GM10248 (cell line): ENCODE measurements at regions not wholly inside any gene's neighbourhood (a gene's known extent, or its start where the extent isn't known, plus 50 kb on each side); places are given as distances from the start of the nearest gene placed in this dataset.
A peak's percentile ranks its signal among the peaks of the same experiment; 100 is the strongest.

ENCODE experiments used
- CTCF ChIA-PET: fragments of 300-600 bp; sonication (Branson Sonifier 250); formaldehyde crosslinking; extraction: SDS; loops from one replicate; lab custom pipeline; 2021; ENCODE audit warnings: antibody characterized with exemption; lab: Yijun Ruan, JAX
- POLR2A ChIA-PET: fragments of 350-650 bp; sonication (Branson Sonifier 250); formaldehyde crosslinking; extraction: SDS; loops from one replicate; lab custom pipeline; 2020; ENCODE audit warnings: antibody characterized with exemption; lab: Yijun Ruan, JAX
- DNase-seq: peaks from one replicate; pipeline ENCODE4 v3.0.0; 2012; ENCODE audit errors: extremely low spot score
- CTCF ChIP-seq: IDR thresholded peaks from 2 replicates; pipeline ENCODE4 v1.5.1; 2012; ENCODE audit warnings: mild to moderate bottlenecking, low read depth; ENCODE audit errors: extremely low read depth, missing control alignments, control extremely low read depth

GRCh38 chrX:43553257-43553656, 102.8 kb upstream of the MAOA start:
- CTCF ChIA-PET: no interaction called here
- POLR2A ChIA-PET: no interaction called here
- DNase-seq: no peak
- TF ChIP-seq CTCF: no peak

DNA sequence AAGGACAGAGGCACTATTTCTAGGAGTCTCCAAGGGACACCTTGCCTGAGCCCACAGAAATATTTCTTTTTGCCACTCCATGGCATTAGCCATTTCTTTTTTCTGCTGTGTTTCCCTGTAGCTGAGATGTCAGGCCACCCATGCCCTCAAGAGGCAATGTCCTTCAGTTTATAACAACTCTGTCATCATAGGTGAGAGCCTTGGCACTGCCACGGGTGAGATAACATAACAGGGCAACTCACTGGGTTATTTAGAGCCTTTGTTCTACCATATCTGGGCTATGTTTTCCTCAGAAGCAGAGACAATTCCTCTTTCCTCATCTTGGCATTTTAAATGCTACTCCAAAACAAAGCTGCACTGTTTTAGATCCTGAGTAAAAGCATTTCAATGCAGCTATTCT, 99.9 kb upstream of the MAOA start:
- POLR2A ChIA-PET: no interaction called here
- no peak for DNase-seq
- CTCF ChIA-PET: interaction anchor here (1.3 to 2.0 kb wide), 2 partner anchors 9 to 207 kb away, joined by 5 to 7 read pairs; no protein-coding TSS in a partner anchor
- no peak for TF ChIP-seq CTCF

DNA sequence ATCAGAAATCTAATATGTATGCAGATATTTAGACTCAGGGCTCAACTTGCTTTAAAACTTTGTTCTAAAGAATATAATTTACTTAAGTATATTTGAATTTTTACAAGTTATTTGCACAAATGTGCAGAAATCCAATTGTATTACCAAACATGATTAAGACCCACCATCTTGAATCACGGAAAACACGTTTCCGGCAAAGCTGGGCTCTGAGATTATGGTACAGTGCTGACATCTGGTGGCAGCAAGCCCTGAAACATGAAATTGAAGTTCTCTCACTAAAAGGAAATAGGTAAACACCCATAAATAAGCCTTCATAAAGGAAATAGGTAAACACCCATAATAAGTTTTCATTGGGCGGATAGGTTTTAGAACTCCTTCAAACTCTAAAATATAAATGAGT, 98.3 kb upstream of the MAOA start:
- DNase-seq: peak; percentile 38
- ChIA-PET POLR2A (no interaction called here), CTCF (interaction anchor here (0.7 to 2.0 kb wide), 6 partner anchors 209 to 1777 kb away, joined by 3 to 9 read pairs (median 4); no protein-coding TSS in a partner anchor)
- peak; percentile 46 for TF ChIP-seq CTCF

GRCh38 chrX:43559644-43560043, 96.5 kb upstream of the MAOA start:
- DNase-seq: no peak

DNA sequence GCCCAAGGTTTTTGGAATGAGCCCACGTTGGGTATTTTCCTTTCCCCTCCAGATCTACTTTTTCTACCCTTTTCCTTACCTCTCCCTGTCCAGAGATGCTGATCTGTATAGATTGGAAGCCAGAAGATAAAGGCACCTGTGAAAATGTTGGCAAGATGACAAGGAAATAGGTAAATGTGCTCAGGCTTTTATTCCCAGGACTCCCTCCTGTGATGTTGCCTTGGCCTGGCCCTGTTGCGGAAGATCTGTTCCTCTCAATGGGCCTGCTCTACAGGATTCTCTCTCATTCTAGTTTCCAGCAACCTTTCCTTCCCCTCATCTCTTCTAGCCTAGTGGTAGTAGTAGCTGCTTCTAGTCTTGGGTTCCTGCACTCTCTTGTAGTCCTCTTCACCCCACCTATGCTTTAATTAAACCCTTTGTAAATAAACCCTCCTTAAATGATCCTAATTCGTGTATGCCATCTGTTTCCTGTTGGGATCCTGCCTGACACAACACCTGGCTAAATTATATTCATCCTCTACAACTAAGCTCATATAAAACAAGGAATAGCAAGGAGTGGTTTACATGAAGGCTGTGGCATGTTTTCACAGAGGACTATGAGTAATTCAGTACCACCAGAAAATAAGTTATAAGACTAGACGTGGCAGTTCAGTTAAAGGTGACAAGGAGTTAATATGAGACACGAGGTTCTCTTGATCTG, 95.7 kb upstream of the MAOA start:
- DNase-seq: no peak
- no peak for TF ChIP-seq CTCF
- ChIA-PET POLR2A (no interaction called here), CTCF (no interaction called here)

More at GRCh38 chrX:43559644-43560043, 96.5 kb upstream of the MAOA start:
- TF ChIP-seq CTCF: peak; percentile 3
- POLR2A ChIA-PET: no interaction called here
- CTCF ChIA-PET: interaction anchor here (0.7 to 1.4 kb wide), 3 partner anchors 9 to 1778 kb away, joined by 3 read pairs; no protein-coding TSS in a partner anchor

DNA sequence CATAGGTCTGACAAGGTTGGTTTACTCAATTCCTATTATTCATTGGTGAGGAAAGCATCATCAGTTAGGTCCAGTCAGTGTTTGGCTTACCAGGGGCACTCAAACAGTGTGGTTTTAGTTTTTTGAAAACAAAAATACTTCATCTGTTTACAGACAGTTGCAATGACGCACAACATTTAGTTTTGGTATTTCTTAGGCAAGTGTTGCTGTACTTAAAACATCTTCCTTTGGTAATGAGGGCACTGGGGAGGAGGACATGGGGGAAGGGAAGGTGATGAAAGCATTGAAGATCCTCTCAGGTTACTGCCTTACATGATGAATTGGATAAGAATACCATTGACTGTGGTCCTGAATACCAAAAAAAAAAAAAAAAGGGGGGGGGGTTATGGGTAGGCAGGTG, 93.7 kb upstream of the MAOA start:
- ChIA-PET CTCF (no interaction called here), POLR2A (no interaction called here)
- no peak for DNase-seq
- no peak for TF ChIP-seq CTCF
